CD4-positive, alpha-beta T cell treated with Interleukin-4 for 1 hour (primary cell): ENCODE measurements at regions not wholly inside any gene's neighbourhood (a gene's known extent, or its start where the extent isn't known, plus 50 kb on each side); places are given as distances from the start of the nearest gene placed in this dataset.
A peak's percentile ranks its signal among the peaks of the same experiment; 100 is the strongest.
"Not testable (repeated sequence)": the region's sequence is repeated elsewhere in the genome, so short reads cannot be mapped to it uniquely, and the experiment has no call there.

Experiments used
- DNase-seq, 2 donors: peaks; one replicate each; pipeline ENCODE4 v3.0.0-alpha.2; 2020 to 2022

DNA sequence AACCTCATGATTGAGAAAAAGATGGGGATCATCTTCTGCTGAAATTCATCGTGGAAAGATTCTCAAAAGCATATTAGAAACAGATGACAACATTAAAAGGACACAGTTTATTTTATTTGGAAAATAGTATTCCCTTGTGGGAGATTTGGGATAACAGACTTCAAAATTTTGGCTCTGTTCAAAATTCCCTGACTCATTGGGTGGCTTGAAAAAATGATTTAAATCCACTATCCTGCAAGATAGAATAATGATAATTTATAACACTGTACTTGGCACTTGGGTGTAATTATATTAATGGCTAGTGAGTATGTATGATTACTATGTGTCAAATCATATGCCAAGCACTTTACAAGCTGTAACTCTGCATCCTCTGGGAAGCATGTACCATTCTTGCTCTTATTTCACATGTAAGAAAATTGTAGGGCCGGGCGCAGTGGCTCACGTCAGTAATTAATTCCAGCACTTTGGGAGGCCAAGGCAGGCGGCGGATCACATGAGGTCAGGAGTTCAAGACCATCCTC lies 128.8 kb downstream of the LMNTD1 start:
- DNase-seq = no peak

GRCh38 chr12:25423355-25424050 lies 129.6 kb downstream of the LMNTD1 start:
- no peak for DNase-seq

DNA sequence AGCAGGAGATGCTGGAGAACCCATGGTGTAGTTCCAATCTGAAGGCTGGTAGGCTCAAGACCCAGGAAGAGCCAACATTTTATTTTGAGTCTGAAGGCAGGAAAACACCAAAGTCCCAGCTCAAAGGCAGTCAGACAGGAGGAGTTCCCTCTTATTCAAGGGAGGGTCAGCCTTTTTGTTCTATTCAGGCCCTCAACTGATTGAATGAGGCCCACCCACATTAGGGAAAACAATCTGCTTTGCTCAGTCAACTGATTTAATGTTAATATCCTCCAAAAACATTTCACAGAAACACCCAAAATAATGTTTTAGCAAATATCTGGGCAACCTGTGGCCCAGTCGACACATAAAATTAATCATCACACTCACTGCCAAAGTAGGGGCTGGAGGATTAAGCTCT lies 130.8 kb downstream of the LMNTD1 start:
- no peak for DNase-seq

GRCh38 chr12:25421651-25422167 lies 131.4 kb downstream of the LMNTD1 start:
- no peak for DNase-seq

- no peak for DNase-seq
These were observed 133.0 kb downstream of the LMNTD1 start for GRCh38 chr12:25420116-25420515.

DNA sequence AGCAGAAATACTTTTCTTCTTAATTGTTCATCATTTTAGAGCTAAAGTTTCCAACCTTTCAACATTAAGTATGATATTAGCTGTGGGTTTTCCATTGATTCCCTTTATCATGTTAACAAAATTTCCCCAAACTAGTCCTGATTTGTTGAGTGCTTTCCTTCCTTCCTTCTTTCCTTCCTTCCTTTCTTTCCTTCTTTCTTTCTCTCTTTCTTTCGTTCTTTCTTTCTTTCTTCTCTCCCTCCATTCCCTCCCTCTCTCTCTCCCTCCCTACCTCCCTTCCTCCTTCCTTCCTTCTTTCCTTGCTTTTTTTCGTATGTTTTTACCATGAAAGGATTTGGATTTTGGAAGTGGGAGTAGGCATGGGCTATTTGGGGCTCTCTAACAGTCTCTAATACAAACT lies 133.5 kb downstream of the LMNTD1 start:
- no peak for DNase-seq

DNA sequence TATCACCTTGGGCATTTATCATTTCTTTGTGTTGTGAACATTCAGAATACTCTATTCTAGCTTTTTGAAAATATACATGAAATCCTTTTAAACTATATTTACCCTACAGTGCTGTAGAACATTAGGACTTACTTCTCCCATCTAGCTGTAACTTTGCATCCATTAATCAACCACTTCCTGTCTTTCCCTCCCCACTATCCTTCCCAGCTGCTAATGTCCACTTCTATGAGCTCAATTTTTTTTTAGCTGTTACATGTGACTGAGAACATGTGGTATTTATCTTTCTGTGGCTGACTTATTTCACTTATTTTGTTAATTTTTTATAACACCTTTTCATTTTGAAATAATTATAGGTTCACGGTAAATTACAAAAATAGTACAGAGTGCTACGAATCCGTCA lies 136.0 kb downstream of the LMNTD1 start:
- DNase-seq = no peak

GRCh38 chr12:25416516-25416915 lies 136.6 kb downstream of the LMNTD1 start:
- no peak for DNase-seq

GRCh38 chr12:25415004-25415403 lies 138.1 kb downstream of the LMNTD1 start:
- DNase-seq = no peak

DNA sequence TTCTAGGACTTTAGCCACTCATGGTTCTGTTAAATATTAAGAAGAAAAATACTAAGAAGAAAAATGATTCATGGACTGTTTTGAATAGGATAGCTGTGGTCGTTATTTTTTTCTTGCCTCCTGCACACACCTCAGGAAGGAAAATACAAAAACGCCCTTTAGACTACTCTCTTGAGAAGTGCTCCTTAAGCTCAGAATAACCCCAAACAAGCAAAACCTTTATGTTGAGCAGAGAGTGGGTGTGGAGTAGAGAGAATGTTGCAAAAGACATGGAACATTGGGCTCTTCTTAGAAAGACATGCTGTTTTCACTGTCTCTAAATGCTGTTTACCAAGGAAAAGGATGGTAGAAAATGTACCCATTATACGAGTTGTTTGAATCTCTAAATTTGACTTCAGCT lies 140.3 kb downstream of the LMNTD1 start:
- DNase-seq = no peak

GRCh38 chr12:25404955-25405354 lies 148.1 kb downstream of the LMNTD1 start:
- DNase-seq = no peak

- no peak for DNase-seq
These were observed 151.0 kb upstream of the KRAS start for GRCh38 chr12:25401547-25402345.

- DNase-seq = no peak
These were observed 146.3 kb upstream of the KRAS start for GRCh38 chr12:25397001-25397400.

GRCh38 chr12:25395227-25395626 lies 144.5 kb upstream of the KRAS start:
- no peak for DNase-seq

DNA sequence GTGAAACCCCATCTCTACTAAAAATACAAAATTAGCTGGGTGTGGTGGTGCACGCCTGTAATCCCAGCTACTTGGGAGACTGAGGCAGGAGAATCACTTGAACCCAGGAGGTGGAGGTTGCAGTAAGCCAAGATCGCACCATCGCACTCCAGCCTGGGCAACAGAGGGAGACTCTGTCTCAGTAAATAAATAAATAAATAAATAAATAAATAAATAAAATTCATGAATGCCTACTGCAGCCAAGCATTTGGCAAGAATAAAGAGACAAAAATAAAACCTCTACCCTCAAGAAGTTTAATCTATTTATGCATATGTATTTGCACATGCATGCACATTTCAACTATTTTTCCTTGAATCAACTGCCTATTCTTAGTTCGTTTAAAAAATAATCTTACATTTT lies 144.0 kb upstream of the KRAS start:
- not testable (repeated sequence) for DNase-seq

DNA sequence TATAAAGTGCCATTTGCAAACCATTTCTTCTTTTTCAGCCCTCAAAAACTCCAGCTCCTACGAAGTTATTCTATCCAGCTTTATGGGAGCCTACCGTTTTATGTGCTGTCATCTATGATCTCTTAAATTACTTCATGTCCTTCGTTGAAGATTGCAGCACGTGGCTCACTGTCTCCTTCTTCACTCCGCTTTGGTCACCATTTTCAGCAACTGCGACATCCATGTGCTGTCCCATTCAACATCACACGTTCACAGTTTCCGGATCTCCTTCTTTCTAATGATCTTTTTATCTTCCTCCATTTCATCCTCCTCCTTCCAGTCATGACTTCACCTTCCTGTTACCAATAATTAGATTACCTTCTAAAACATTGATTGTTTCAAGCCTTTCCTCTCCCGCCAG lies 143.3 kb upstream of the KRAS start:
- DNase-seq = no peak

GRCh38 chr12:25391346-25391745 lies 140.6 kb upstream of the KRAS start:
- DNase-seq = not testable (repeated sequence)

DNA sequence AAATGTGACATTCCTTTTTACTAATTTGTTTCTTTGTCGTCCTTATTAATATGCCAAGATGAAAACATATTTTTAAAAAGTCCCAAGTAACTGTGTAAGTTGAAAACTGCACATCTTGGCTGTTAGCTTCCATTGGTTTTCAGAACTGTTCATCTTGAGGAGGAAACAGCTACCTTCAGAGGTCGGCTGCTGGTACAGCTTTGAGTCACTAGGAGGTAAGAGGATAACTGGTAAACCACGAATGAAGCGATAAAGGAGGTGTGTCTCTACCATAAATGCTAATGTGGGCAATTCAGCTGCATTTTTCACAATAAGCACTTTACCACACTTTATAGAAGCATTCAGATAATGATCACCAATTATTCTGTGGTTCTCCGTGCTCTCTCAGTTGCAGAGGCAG lies 137.5 kb upstream of the KRAS start:
- DNase-seq = peak in 1 of 2 donors; percentile 72

DNA sequence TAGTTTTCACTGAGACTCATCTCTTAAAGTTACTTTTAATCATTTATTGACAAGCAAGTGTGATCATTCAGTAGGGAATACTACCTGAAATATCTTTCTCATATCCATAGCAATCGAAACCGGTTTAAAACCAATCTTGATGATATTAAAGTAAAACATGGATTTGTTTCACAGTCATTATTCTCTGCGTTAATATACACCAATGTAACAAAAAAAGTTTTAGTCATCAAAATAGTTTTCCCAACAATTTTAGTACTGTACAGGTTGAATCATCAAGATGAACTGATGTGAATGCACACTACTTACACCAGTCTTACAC lies 137.0 kb upstream of the KRAS start:
- no peak for DNase-seq

- peak; percentile 86 to 92 for DNase-seq
These were observed 136.4 kb upstream of the KRAS start for GRCh38 chr12:25386831-25387731.

DNA sequence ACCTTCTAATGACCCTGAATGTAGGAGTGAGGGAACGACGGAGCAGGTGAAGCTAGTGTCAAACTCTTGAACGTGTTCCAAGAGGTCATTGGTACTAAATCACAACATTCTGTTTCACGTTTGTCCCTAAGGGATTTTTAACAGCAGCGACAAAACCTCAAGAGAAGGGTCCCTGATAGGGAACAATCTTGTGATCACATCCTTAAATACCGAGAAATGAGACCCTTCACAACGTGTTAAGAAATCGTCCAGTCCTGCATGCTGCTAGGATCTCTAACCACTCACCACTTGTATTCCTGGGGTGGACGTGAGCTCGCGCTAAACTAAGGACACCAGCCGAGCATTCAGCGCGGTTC lies 134.1 kb upstream of the KRAS start:
- DNase-seq = no peak

GRCh38 chr12:25384038-25384892 lies 133.5 kb upstream of the KRAS start:
- peak in 1 of 2 donors; percentile 30 for DNase-seq
